Activated CD4-positive, alpha-beta memory T cell treated with anti-CD3 and anti-CD28 coated beads, Interleukin-2, amount 10 ng/mL, durations not matched to agents 7 days and 5 days (primary cell): ENCODE measurements at regions not wholly inside any gene's neighbourhood (a gene's known extent, or its start where the extent isn't known, plus 50 kb on each side); places are given as distances from the start of the nearest gene placed in this dataset.
"Not testable (repeated sequence)": the region's sequence is repeated elsewhere in the genome, so short reads cannot be mapped to it uniquely, and the experiment has no call there.

ENCODE experiments used
- CTCF ChIA-PET: fragments of 350-600 bp; sonication (Branson Sonifier 250); formaldehyde crosslinking; loops from one replicate; lab custom pipeline; 2021; ENCODE audit warnings: antibody characterized with exemption, inconsistent platforms; lab: Charles Lee
- POLR2A ChIA-PET: fragments of 350-600 bp; sonication (Branson Sonifier 250); formaldehyde crosslinking; loops from one replicate; lab custom pipeline; 2021; ENCODE audit warnings: antibody characterized with exemption; lab: Charles Lee
- DNase-seq: peaks from one replicate; pipeline ENCODE4 v3.0.0-alpha.2; 2020
- H3K27ac Mint-ChIP-seq: one replicate; pipeline ENCODE4 v1.8.0; 2021; ENCODE audit warnings: mild to moderate bottlenecking, mixed read lengths
- H3K27me3 Mint-ChIP-seq: one replicate; pipeline ENCODE4 v1.8.0; 2021; ENCODE audit warnings: mixed read lengths
- H3K36me3 Mint-ChIP-seq: one replicate; pipeline ENCODE4 v1.8.0; 2021; ENCODE audit warnings: low read depth, mixed read lengths
- H3K4me1 Mint-ChIP-seq: one replicate; pipeline ENCODE4 v1.8.0; 2021; ENCODE audit warnings: mixed read lengths
- H3K4me3 Mint-ChIP-seq: one replicate; pipeline ENCODE4 v1.8.0; 2021; ENCODE audit warnings: mild to moderate bottlenecking, mixed read lengths
- H3K9me3 Mint-ChIP-seq: one replicate; pipeline ENCODE4 v1.8.0; 2021; ENCODE audit warnings: mixed read lengths

GRCh38 chr4:12403175-12403574 is 974.5 kb upstream of the HS3ST1 start:
- no peak overlapping the region for H3K4me3 Mint-ChIP-seq
- ChIA-PET CTCF (no interaction called here), POLR2A (no interaction called here)
- H3K36me3 Mint-ChIP-seq, result no peaks in the 10 kb centered on the region
- no peak overlapping the region for H3K27ac Mint-ChIP-seq
- H3K9me3 Mint-ChIP-seq, result peaks cover 5% of the 10 kb centered on the region
- DNase-seq, result no peak
- H3K27me3 Mint-ChIP-seq, result no peaks in the 10 kb centered on the region
- H3K4me1 Mint-ChIP-seq, result no peaks in the 10 kb centered on the region

GRCh38 chr4:12399781-12400180 is 971.1 kb upstream of the HS3ST1 start:
- Mint-ChIP-seq H3K9me3 (peaks cover 3% of the 10 kb centered on the region), H3K27ac (no peak overlapping the region), H3K36me3 (no peaks in the 10 kb centered on the region), H3K4me1 (no peaks in the 10 kb centered on the region), H3K27me3 (no peaks in the 10 kb centered on the region), H3K4me3 (no peak overlapping the region)
- ChIA-PET CTCF (no interaction called here), POLR2A (no interaction called here)
- no peak for DNase-seq

- H3K9me3 Mint-ChIP-seq, result peaks cover 3% of the 10 kb centered on the region
- POLR2A ChIA-PET, result no interaction called here
- no peaks in the 10 kb centered on the region for H3K36me3 Mint-ChIP-seq
- no peaks in the 10 kb centered on the region for H3K4me1 Mint-ChIP-seq
- no peaks in the 10 kb centered on the region for H3K27me3 Mint-ChIP-seq
- H3K27ac Mint-ChIP-seq, result no peak overlapping the region
- no peak overlapping the region for H3K4me3 Mint-ChIP-seq
- CTCF ChIA-PET, result no interaction called here
- no peak for DNase-seq
These were observed 965.1 kb upstream of the HS3ST1 start for GRCh38 chr4:12393631-12394262.

GRCh38 chr4:12389604-12390003 is 960.9 kb upstream of the HS3ST1 start:
- CTCF ChIA-PET, result no interaction called here
- no peaks in the 10 kb centered on the region for H3K27me3 Mint-ChIP-seq
- no peaks in the 10 kb centered on the region for H3K36me3 Mint-ChIP-seq
- DNase-seq, result no peak
- no peaks in the 10 kb centered on the region for H3K4me1 Mint-ChIP-seq
- H3K27ac Mint-ChIP-seq, result no peak overlapping the region
- peaks cover 3% of the 10 kb centered on the region for H3K9me3 Mint-ChIP-seq
- POLR2A ChIA-PET, result no interaction called here
- no peak overlapping the region for H3K4me3 Mint-ChIP-seq

- Mint-ChIP-seq H3K4me3 (no peak overlapping the region), H3K27ac (no peak overlapping the region)
- CTCF ChIA-PET, result no interaction called here
These were observed 953.9 kb upstream of the HS3ST1 start for GRCh38 chr4:12382567-12382966.

GRCh38 chr4:12379191-12379590 is 950.5 kb upstream of the HS3ST1 start:
- Mint-ChIP-seq H3K36me3 (no peaks in the 10 kb centered on the region), H3K4me1 (no peaks in the 10 kb centered on the region)
- CTCF ChIA-PET, result no interaction called here

More at GRCh38 chr4:12382567-12382966, 953.9 kb upstream of the HS3ST1 start:
- POLR2A ChIA-PET, result no interaction called here
- H3K9me3 Mint-ChIP-seq, result peaks cover 5% of the 10 kb centered on the region
- no peak for DNase-seq
- no peaks in the 10 kb centered on the region for H3K36me3 Mint-ChIP-seq
- no peaks in the 10 kb centered on the region for H3K27me3 Mint-ChIP-seq
- no peaks in the 10 kb centered on the region for H3K4me1 Mint-ChIP-seq

GRCh38 chr4:12375805-12376204 is 947.1 kb upstream of the HS3ST1 start:
- peaks cover 8% of the 10 kb centered on the region for H3K9me3 Mint-ChIP-seq
- H3K4me3 Mint-ChIP-seq, result no peak overlapping the region
- no peaks in the 10 kb centered on the region for H3K27me3 Mint-ChIP-seq
- no peak for DNase-seq
- ChIA-PET POLR2A (no interaction called here), CTCF (no interaction called here)
- no peak overlapping the region for H3K27ac Mint-ChIP-seq
- H3K4me1 Mint-ChIP-seq, result no peaks in the 10 kb centered on the region
- H3K36me3 Mint-ChIP-seq, result no peaks in the 10 kb centered on the region

More at GRCh38 chr4:12379191-12379590, 950.5 kb upstream of the HS3ST1 start:
- Mint-ChIP-seq H3K4me3 (no peak overlapping the region), H3K27me3 (no peaks in the 10 kb centered on the region), H3K27ac (no peak overlapping the region), H3K9me3 (peaks cover 3% of the 10 kb centered on the region)
- POLR2A ChIA-PET, result no interaction called here
- DNase-seq, result no peak

- H3K27ac Mint-ChIP-seq, DNase-seq, CTCF ChIA-PET, H3K27me3 Mint-ChIP-seq, H3K4me1 Mint-ChIP-seq, H3K36me3 Mint-ChIP-seq, POLR2A ChIA-PET, H3K4me3 Mint-ChIP-seq: not testable (repeated sequence)
- H3K9me3 Mint-ChIP-seq, result peaks cover 19% of the 10 kb centered on the region
These were observed 937.2 kb upstream of the HS3ST1 start for GRCh38 chr4:12365869-12366268.

GRCh38 chr4:12360391-12360790 is 931.7 kb upstream of the HS3ST1 start:
- no peaks in the 10 kb centered on the region for H3K4me1 Mint-ChIP-seq
- DNase-seq, result no peak
- H3K9me3 Mint-ChIP-seq, result peaks cover 18% of the 10 kb centered on the region
- ChIA-PET POLR2A (no interaction called here), CTCF (no interaction called here)
- no peak overlapping the region for H3K4me3 Mint-ChIP-seq
- no peaks in the 10 kb centered on the region for H3K36me3 Mint-ChIP-seq
- no peak overlapping the region for H3K27ac Mint-ChIP-seq
- no peaks in the 10 kb centered on the region for H3K27me3 Mint-ChIP-seq

- Mint-ChIP-seq H3K9me3 (peaks cover 10% of the 10 kb centered on the region), H3K4me1 (no peaks in the 10 kb centered on the region), H3K4me3 (no peak overlapping the region), H3K27ac (no peak overlapping the region), H3K27me3 (no peaks in the 10 kb centered on the region), H3K36me3 (no peaks in the 10 kb centered on the region)
- ChIA-PET CTCF (no interaction called here), POLR2A (no interaction called here)
- DNase-seq, result no peak
These were observed 930.7 kb upstream of the HS3ST1 start for GRCh38 chr4:12359420-12359819.

GRCh38 chr4:12333083-12333482 is 904.4 kb upstream of the HS3ST1 start:
- H3K27ac Mint-ChIP-seq, POLR2A ChIA-PET, H3K27me3 Mint-ChIP-seq, H3K4me3 Mint-ChIP-seq, H3K36me3 Mint-ChIP-seq, H3K4me1 Mint-ChIP-seq, CTCF ChIA-PET, DNase-seq: not testable (repeated sequence)
- H3K9me3 Mint-ChIP-seq, result peaks cover 15% of the 10 kb centered on the region

GRCh38 chr4:12324965-12325364 is 896.3 kb upstream of the HS3ST1 start:
- ChIA-PET CTCF (no interaction called here), POLR2A (no interaction called here)
- H3K4me1 Mint-ChIP-seq, result no peaks in the 10 kb centered on the region
- no peak overlapping the region for H3K4me3 Mint-ChIP-seq
- H3K27me3 Mint-ChIP-seq, result no peaks in the 10 kb centered on the region
- DNase-seq, result no peak
- no peaks in the 10 kb centered on the region for H3K36me3 Mint-ChIP-seq
- H3K9me3 Mint-ChIP-seq, result peaks cover 6% of the 10 kb centered on the region
- no peak overlapping the region for H3K27ac Mint-ChIP-seq

GRCh38 chr4:12319765-12320164 is 891.1 kb upstream of the HS3ST1 start:
- DNase-seq, result no peak
- no peaks in the 10 kb centered on the region for H3K27me3 Mint-ChIP-seq
- H3K4me1 Mint-ChIP-seq, result no peaks in the 10 kb centered on the region
- no peak overlapping the region for H3K27ac Mint-ChIP-seq
- H3K9me3 Mint-ChIP-seq, result peaks cover 7% of the 10 kb centered on the region
- H3K4me3 Mint-ChIP-seq, result no peak overlapping the region
- H3K36me3 Mint-ChIP-seq, result no peaks in the 10 kb centered on the region
- POLR2A ChIA-PET, result no interaction called here
- CTCF ChIA-PET, result no interaction called here

GRCh38 chr4:12304905-12305304 is 876.2 kb upstream of the HS3ST1 start:
- Mint-ChIP-seq H3K4me3 (no peak overlapping the region), H3K27ac (no peak overlapping the region), H3K36me3 (no peaks in the 10 kb centered on the region), H3K27me3 (no peaks in the 10 kb centered on the region), H3K9me3 (peaks cover 15% of the 10 kb centered on the region), H3K4me1 (no peaks in the 10 kb centered on the region)
- ChIA-PET POLR2A (no interaction called here), CTCF (no interaction called here)
- no peak for DNase-seq
